ENCODE measurements at regions not wholly inside any gene's neighbourhood (a gene's known extent, or its start where the extent isn't known, plus 50 kb on each side); places are given as distances from the start of the nearest gene placed in this dataset.

- no peak for TF ChIP-seq CTCF (IDR thresholded peaks at IDR 0.05; ENCODE audit: unreplicated experiment)
- Mint-ChIP-seq H3K4me1 (peaks cover 9% of the 10 kb centered on the region), H3K27ac (no peak overlapping the region), H3K9me3 (no peaks in the 10 kb centered on the region), H3K27me3 (ENCODE audit: low read depth) (peaks cover 42% of the 10 kb centered on the region), H3K4me3 (no peak overlapping the region), H3K36me3 (no peaks in the 10 kb centered on the region)
- peak in 1 of 2 experiments; percentile 36 for DNase-seq (ENCODE audit: low spot score in 2 of 2, unreplicated experiment in 2 of 2)
Observed at GRCh38 chr14:65833267-65833880, 420.8 kb downstream of the FUT8 start.

DNA sequence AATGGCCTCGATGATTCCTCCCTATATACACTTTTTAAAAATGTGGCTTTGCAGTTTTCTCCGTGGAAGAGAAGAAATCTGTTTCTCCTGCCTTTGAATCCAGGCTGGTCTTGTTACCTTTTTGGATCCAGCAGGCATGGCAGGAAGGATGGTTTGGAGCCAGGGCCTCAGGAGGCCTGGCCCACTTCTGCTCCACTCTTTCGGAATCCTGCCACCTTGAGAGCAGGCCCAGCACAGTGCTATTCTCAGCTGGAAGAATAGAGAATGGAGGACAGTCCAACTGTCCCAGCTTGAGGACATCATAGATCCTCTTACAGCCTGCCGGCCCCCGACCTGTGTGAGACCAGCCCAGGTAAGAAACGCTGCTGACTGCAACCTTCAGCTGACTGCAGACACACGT lies 421.5 kb downstream of the FUT8 start:
- DNase-seq (ENCODE audit: low spot score in 2 of 2, unreplicated experiment in 2 of 2), result peak in 1 of 2 experiments; percentile 29
- H3K36me3 Mint-ChIP-seq, result no peaks in the 10 kb centered on the region
- no peak overlapping the region for H3K27ac Mint-ChIP-seq
- no peaks in the 10 kb centered on the region for H3K9me3 Mint-ChIP-seq
- no peak for TF ChIP-seq CTCF (IDR thresholded peaks at IDR 0.05; ENCODE audit: unreplicated experiment)
- no peak overlapping the region for H3K4me3 Mint-ChIP-seq
- peaks cover 9% of the 10 kb centered on the region for H3K4me1 Mint-ChIP-seq
- H3K27me3 Mint-ChIP-seq (ENCODE audit: low read depth), result peaks cover 36% of the 10 kb centered on the region

GRCh38 chr14:65834812-65835211 lies 422.3 kb downstream of the FUT8 start:
- H3K36me3 Mint-ChIP-seq, result no peaks in the 10 kb centered on the region
- no peak for TF ChIP-seq CTCF (IDR thresholded peaks at IDR 0.05; ENCODE audit: unreplicated experiment)
- no peak overlapping the region for H3K4me3 Mint-ChIP-seq
- no peaks in the 10 kb centered on the region for H3K9me3 Mint-ChIP-seq
- H3K27ac Mint-ChIP-seq, result no peak overlapping the region
- peaks cover 29% of the 10 kb centered on the region for H3K27me3 Mint-ChIP-seq (ENCODE audit: low read depth)
- H3K4me1 Mint-ChIP-seq, result peaks cover 9% of the 10 kb centered on the region
- no peak for DNase-seq (ENCODE audit: low spot score in 2 of 2, unreplicated experiment in 2 of 2)

DNA sequence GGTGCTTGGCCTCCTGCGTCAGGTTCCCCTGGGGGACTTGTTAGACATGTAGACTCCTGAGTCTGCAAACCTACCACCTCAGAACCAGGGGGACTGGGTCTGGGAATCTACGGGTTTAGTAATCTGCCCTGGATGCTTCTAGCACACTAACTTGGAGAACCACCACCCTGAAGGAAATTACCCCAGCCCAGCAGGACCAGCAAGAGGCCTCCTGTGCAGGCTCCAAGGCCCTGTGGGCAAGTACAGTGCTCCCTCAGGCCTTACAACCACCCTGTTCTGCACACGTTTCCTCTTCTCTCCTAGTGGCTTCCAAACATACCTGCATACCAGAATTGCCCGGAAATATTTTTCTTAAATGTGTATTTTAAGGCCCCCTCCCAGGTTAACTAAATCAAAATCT lies 423.0 kb downstream of the FUT8 start:
- TF ChIP-seq CTCF (IDR thresholded peaks at IDR 0.05; ENCODE audit: unreplicated experiment), result no peak
- no peak for DNase-seq (ENCODE audit: low spot score in 2 of 2, unreplicated experiment in 2 of 2)
- Mint-ChIP-seq H3K4me1 (peaks cover 9% of the 10 kb centered on the region), H3K9me3 (no peaks in the 10 kb centered on the region), H3K36me3 (no peaks in the 10 kb centered on the region), H3K4me3 (no peak overlapping the region), H3K27me3 (ENCODE audit: low read depth) (peaks cover 22% of the 10 kb centered on the region), H3K27ac (no peak overlapping the region)

GRCh38 chr14:65838565-65838964 lies 426.0 kb downstream of the FUT8 start:
- Mint-ChIP-seq H3K4me1 (peaks cover under 1% of the 10 kb centered on the region), H3K9me3 (no peaks in the 10 kb centered on the region), H3K27ac (no peak overlapping the region), H3K36me3 (no peaks in the 10 kb centered on the region), H3K4me3 (no peak overlapping the region), H3K27me3 (ENCODE audit: low read depth) (peaks cover 26% of the 10 kb centered on the region)
- DNase-seq (ENCODE audit: low spot score in 2 of 2, unreplicated experiment in 2 of 2), result no peak
- TF ChIP-seq CTCF (IDR thresholded peaks at IDR 0.05; ENCODE audit: unreplicated experiment), result no peak
